Astrocyte (in vitro differentiated cells and primary cell): ENCODE measurements at regions not wholly inside any gene's neighbourhood (a gene's known extent, or its start where the extent isn't known, plus 50 kb on each side); places are given as distances from the start of the nearest gene placed in this dataset.
"Not testable (repeated sequence)": the region's sequence is repeated elsewhere in the genome, so short reads cannot be mapped to it uniquely, and the experiment has no call there.

ENCODE experiments used
- DNase-seq: peaks from one replicate; pipeline ENCODE4 v3.0.0-alpha.2; 2010; ENCODE audit warnings: low read depth
- FAIRE-seq: peaks from 2 replicates; lab custom pipeline; 2011; peaks lifted over from hg19 to GRCh38; lab: Jason Lieb, UNC
- H2AFZ ChIP-seq: 2 replicates; pipeline ENCODE4 v1.6.0; 2012; ENCODE audit warnings: low read depth, low read length, inconsistent platforms
- H3K27ac ChIP-seq: 2 replicates; pipeline ENCODE4 v1.5.1; 2011; ENCODE audit warnings: low read depth, low read length, inconsistent platforms
- H3K27me3 ChIP-seq: 2 replicates; pipeline ENCODE4 v1.6.0; 2011; ENCODE audit warnings: low read length, inconsistent platforms; ENCODE audit not compliant: insufficient read depth
- H3K36me3 ChIP-seq: 2 replicates; pipeline ENCODE4 v1.5.1; 2011; ENCODE audit warnings: low read length, inconsistent platforms; ENCODE audit not compliant: insufficient read depth
- H3K4me1 ChIP-seq: 2 replicates; pipeline ENCODE4 v1.5.1; 2011; ENCODE audit warnings: low read length, inconsistent platforms; ENCODE audit not compliant: insufficient read depth
- H3K4me2 ChIP-seq: 2 replicates; pipeline ENCODE4 v1.6.0; 2012; ENCODE audit warnings: low read length, inconsistent platforms
- H3K4me3 ChIP-seq: 2 replicates; pipeline ENCODE4 v1.5.1; 2011; ENCODE audit warnings: low read depth, mild to moderate bottlenecking, low read length, inconsistent platforms; ENCODE audit not compliant: insufficient read depth
- H3K79me2 ChIP-seq: 2 replicates; pipeline ENCODE4 v1.6.0; 2012; ENCODE audit warnings: mild to moderate bottlenecking, low read length, inconsistent platforms; ENCODE audit not compliant: insufficient read depth
- H3K9ac ChIP-seq: 2 replicates; pipeline ENCODE4 v1.6.0; 2012; ENCODE audit warnings: mild to moderate bottlenecking, low read length, inconsistent platforms
- H3K9me3 ChIP-seq: 2 replicates; pipeline ENCODE4 v1.5.1; 2012; ENCODE audit warnings: low read depth, mild to moderate bottlenecking, low read length, inconsistent platforms; ENCODE audit not compliant: insufficient read depth
- H4K20me1 ChIP-seq: 2 replicates; pipeline ENCODE4 v1.6.0; 2012; ENCODE audit warnings: low read length, inconsistent platforms; ENCODE audit not compliant: insufficient read depth
- H3K27ac Mint-ChIP-seq: one replicate; pipeline ENCODE4 v1.8.0; 2021; ENCODE audit warnings: mild to moderate bottlenecking, mixed read lengths; ENCODE audit not compliant: unreplicated experiment
- H3K27me3 Mint-ChIP-seq: one replicate; pipeline ENCODE4 v1.8.0; 2021; ENCODE audit warnings: low read depth, mixed read lengths; ENCODE audit not compliant: unreplicated experiment
- H3K36me3 Mint-ChIP-seq: one replicate; pipeline ENCODE4 v1.8.0; 2021; ENCODE audit warnings: low read depth, mixed read lengths; ENCODE audit not compliant: unreplicated experiment
- H3K4me1 Mint-ChIP-seq: one replicate; pipeline ENCODE4 v1.8.0; 2021; ENCODE audit warnings: low read depth, mixed read lengths; ENCODE audit not compliant: unreplicated experiment
- H3K4me3 Mint-ChIP-seq: one replicate; pipeline ENCODE4 v1.8.0; 2021; ENCODE audit warnings: mild to moderate bottlenecking, moderate library complexity, mixed read lengths; ENCODE audit not compliant: unreplicated experiment
- H3K9me3 Mint-ChIP-seq: one replicate; pipeline ENCODE4 v1.8.0; 2021; ENCODE audit warnings: mild to moderate bottlenecking, mixed read lengths; ENCODE audit not compliant: unreplicated experiment
- EZH2 ChIP-seq: IDR thresholded peaks from 2 replicates; pipeline ENCODE4 v1.6.1; 2012; ENCODE audit warnings: mild to moderate bottlenecking, low read length, inconsistent platforms; ENCODE audit not compliant: insufficient read depth
- TF ChIP-seq, protein P1 (sequence below): IDR thresholded peaks from 2 replicates; pipeline ENCODE4 v1.5.1; 2011; ENCODE audit warnings: low read depth, mild to moderate bottlenecking, inconsistent platforms, low read length, moderate library complexity; ENCODE audit not compliant: insufficient read depth

DNA sequence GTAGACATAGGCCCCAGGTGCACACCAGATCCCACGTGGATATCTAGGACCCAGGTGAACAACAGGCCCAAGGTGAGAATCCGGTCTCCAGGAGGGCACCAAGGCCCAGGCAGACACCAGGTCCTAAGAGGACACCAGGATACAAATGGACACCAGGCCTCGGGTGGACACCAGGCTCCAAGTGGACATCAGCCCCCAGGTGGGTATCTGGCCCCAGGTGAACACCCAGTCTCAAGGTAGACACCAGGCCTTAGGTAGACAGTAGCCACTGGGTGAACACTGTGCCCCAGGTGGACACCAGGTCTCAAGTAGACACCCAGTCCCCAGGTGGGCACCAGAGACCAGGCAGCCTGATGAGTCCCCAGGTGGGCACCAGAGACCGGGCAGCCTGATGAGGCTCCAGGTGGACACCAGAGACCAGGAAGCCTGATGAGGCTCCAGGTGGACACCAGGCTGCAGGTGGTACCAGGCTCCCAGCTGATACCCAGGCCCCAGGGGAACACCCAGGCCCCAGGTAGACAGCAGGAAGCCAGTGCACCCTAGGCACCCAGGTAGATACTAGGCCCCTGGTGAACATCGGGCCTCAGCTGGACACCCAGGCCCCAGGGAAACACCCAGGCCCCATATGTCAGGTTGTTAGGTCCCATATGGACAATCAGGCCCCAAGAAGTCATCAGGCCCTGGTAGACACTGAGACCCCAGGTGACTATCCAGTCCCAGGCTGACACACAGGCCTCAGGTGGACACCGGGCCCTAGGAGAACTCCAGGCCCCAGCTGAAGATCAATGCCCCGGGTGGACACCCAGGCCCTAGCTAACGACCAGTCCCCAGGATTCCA, 55.1 kb upstream of the SEPTIN5 start:
- H2AFZ ChIP-seq = no peak overlapping the region
- Mint-ChIP-seq H3K27me3 (peaks cover 2% of the 10 kb centered on the region), H3K4me3 (no peak overlapping the region), H3K4me1 (peaks cover 6% of the 10 kb centered on the region), H3K36me3 (no peaks in the 10 kb centered on the region), H3K27ac (no peak overlapping the region), H3K9me3 (no peaks in the 10 kb centered on the region)
- H3K79me2 ChIP-seq = no peaks in the 10 kb centered on the region
- TF ChIP-seq, protein P1, sequence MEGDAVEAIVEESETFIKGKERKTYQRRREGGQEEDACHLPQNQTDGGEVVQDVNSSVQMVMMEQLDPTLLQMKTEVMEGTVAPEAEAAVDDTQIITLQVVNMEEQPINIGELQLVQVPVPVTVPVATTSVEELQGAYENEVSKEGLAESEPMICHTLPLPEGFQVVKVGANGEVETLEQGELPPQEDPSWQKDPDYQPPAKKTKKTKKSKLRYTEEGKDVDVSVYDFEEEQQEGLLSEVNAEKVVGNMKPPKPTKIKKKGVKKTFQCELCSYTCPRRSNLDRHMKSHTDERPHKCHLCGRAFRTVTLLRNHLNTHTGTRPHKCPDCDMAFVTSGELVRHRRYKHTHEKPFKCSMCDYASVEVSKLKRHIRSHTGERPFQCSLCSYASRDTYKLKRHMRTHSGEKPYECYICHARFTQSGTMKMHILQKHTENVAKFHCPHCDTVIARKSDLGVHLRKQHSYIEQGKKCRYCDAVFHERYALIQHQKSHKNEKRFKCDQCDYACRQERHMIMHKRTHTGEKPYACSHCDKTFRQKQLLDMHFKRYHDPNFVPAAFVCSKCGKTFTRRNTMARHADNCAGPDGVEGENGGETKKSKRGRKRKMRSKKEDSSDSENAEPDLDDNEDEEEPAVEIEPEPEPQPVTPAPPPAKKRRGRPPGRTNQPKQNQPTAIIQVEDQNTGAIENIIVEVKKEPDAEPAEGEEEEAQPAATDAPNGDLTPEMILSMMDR = no peak
- TF ChIP-seq EZH2 = no peak
- H4K20me1 ChIP-seq = no peaks in the 10 kb centered on the region
- H3K4me3 ChIP-seq = no peak overlapping the region
- peaks cover 11% of the 10 kb centered on the region for H3K4me1 ChIP-seq
- no peaks in the 10 kb centered on the region for H3K36me3 ChIP-seq
- no peaks in the 10 kb centered on the region for H3K9me3 ChIP-seq
- no peaks in the 10 kb centered on the region for H3K27me3 ChIP-seq
- H3K27ac ChIP-seq = no peak overlapping the region
- FAIRE-seq (no peak), DNase-seq (no peak)
- H3K9ac ChIP-seq = no peak overlapping the region
- no peak overlapping the region for H3K4me2 ChIP-seq

- Mint-ChIP-seq H3K4me1 (peaks cover 6% of the 10 kb centered on the region), H3K27ac (no peak overlapping the region), H3K36me3 (no peaks in the 10 kb centered on the region), H3K9me3 (no peaks in the 10 kb centered on the region), H3K4me3 (no peak overlapping the region), H3K27me3 (peaks cover 7% of the 10 kb centered on the region)
- FAIRE-seq = no peak
- TF ChIP-seq, protein P1 = no peak
- no peak for TF ChIP-seq EZH2
- no peak overlapping the region for H3K27ac ChIP-seq
- no peaks in the 10 kb centered on the region for H3K79me2 ChIP-seq
- no peaks in the 10 kb centered on the region for H3K9me3 ChIP-seq
- H3K4me1 ChIP-seq = peaks cover 18% of the 10 kb centered on the region
- H3K9ac ChIP-seq = no peak overlapping the region
- no peaks in the 10 kb centered on the region for H3K27me3 ChIP-seq
- H3K4me3 ChIP-seq = no peak overlapping the region
- no peaks in the 10 kb centered on the region for H4K20me1 ChIP-seq
- no peaks in the 10 kb centered on the region for H3K36me3 ChIP-seq
- DNase-seq = no peak
- no peak overlapping the region for H3K4me2 ChIP-seq
- H2AFZ ChIP-seq = no peak overlapping the region
Measured at GRCh38 chr22:19659805-19660345, 54.4 kb upstream of the SEPTIN5 start.

GRCh38 chr22:19660583-19660982, 53.7 kb upstream of the SEPTIN5 start:
- not testable (repeated sequence) for H3K9me3 Mint-ChIP-seq, H4K20me1 ChIP-seq, H3K27me3 ChIP-seq, H3K9ac ChIP-seq, H3K27ac Mint-ChIP-seq, H3K4me3 ChIP-seq, H3K79me2 ChIP-seq, H2AFZ ChIP-seq, H3K36me3 ChIP-seq, H3K4me1 Mint-ChIP-seq, DNase-seq, FAIRE-seq, H3K9me3 ChIP-seq, H3K36me3 Mint-ChIP-seq, H3K27ac ChIP-seq, H3K4me2 ChIP-seq, H3K4me3 Mint-ChIP-seq
- H3K27me3 Mint-ChIP-seq = peaks cover 11% of the 10 kb centered on the region
- peaks cover 24% of the 10 kb centered on the region for H3K4me1 ChIP-seq
